ENCODE measurements at regions not wholly inside any gene's neighbourhood (a gene's known extent, or its start where the extent isn't known, plus 50 kb on each side); places are given as distances from the start of the nearest gene placed in this dataset.

DNA sequence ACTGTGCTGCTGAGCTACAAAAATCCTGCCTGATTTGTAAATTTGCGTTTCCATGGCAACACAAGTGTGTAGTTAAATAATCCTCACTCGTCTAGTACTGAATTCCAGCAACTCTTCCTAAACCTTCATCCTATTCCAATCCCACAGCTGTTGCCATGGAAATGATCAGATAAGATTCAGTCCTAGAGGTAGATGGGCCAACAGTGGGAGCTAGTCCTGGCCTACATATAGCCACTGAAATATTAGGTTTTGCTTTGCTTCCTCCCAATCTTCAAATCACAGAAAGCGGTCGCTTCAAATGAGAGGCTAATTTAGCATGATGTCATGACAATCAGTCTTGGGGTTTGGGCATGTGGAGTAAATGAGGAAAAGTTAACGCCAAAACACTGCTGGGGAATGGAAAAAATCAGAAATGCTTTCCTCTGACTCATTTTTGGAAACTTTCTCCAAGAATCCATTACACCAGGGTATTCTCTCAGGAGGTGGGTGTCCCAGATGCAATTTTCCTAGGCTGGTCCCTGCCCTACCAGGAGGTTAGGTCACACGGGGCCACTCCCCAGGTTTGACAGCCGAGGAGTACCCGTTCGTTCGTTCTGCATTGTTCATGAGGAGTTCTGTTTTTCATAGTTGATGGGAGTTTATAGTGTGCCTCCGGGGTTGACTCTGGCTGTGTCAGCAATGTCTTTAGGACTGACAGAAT, 159.2 kb upstream of the SLCO3A1 start:
- peak; percentile 80 for DNase-seq

DNA sequence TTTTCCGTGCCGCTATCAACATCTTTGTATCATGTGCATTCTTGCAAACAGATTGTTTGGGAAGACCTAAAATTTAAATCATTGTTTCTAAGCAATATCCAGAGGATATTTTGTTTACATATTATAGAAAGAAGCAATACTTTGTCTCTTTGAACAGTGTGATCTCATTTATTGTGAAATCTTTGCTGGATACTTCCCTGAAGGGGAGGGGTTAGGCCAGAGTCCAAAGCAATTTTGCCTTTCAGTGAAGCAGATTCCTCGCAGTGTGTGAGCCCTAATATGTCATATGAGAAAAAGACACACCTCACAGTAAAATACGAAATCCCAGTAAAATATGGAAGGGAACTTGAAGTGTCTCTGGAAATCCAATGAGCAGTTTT, 158.7 kb upstream of the SLCO3A1 start:
- DNase-seq: peak; percentile 70

DNA sequence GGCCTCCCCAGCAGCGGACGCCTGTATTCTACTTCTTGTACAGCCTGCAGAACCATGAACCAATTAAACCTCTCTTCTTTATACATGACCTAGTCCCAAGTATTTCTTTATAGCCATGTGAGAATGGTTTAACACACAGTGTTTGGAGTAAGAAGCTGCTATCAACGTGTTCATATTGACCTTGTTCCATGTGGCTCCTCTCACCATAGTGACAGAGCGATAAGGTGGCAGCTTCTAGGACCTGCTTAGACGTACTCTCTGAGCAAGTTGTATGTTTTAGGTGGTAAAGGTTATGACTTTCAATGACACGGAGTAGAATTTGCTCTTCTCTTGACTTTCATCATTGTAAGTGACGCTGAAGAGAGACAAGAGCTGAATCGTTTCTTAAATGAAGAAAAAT, 157.7 kb upstream of the SLCO3A1 start:
- no peak for DNase-seq

DNA sequence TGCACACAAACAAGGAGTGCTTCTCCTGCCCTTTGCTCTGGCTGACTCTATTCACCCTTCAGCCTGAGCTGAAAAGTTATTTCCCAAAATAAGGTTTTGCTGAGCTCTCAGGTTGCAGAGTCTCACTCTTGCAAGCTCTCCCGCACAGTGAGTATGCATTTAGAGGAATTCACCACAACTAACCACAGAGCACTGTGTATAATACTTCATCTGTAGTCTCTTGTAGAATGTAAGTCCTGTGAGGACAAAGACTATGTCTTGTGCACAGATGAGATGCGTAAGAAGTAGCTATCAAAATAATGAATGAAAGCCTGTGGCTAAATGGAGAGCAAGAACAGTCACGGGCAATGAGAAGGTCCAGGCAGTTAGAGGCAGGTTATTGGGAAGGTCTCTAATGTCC, 156.5 kb upstream of the SLCO3A1 start:
- no peak for DNase-seq

DNA sequence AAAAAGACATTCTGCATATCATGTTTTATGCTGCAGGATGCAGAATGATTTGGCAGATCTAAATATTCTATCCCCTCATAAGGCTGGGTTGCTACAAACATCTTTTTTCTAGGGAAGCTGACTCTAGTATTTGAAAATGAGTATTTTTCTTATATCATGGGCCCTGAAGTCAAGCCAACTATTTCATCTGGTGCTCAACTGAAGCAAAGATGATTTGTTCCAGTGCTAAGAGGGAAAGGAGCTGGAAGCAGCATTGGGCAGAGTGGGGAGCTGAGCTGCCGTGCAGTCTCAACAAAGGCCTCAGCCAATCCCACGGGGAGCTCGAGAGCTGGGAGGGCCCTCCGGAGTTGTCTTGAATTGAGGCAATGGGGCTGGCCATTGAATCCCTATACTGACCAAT, 155.3 kb upstream of the SLCO3A1 start:
- DNase-seq: no peak

DNA sequence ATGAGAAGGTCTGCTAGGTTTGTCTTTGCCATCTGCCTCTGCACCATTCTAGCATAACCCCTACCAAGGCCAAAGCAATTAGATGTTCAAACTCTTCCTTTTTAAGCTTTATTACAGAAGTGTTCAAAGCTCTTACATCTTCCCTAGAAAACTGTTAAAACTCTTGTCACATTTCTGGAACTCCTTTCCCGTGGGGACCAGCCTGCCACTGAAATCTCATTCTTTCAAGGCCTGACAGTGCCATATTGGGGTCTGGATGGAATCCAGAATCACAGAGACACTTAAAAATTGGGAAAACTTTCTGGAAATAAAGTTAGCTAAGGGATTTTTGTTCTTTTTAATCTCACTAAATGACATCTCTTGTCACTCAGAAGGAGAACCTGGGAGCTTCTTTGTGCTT, 153.8 kb upstream of the SLCO3A1 start:
- no peak for DNase-seq

DNA sequence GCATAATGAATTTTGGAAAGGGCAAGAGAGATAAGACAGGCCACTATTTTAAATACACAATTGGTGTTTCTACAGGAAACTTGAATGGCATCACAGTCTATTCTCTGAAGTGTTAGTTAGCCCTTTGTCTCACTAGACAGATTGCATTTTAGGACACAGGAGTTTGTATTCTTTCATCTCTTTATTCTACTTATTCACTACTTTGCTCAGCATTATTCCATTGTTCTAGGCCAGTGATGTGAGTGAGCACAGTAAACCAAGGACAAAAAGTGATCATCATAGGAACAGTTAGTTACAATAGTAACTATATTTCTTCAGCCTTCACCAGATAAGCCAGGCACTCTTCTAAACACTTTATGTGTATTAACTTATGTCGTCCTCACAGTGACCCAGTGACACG, 150.2 kb upstream of the SLCO3A1 start:
- DNase-seq: no peak

DNA sequence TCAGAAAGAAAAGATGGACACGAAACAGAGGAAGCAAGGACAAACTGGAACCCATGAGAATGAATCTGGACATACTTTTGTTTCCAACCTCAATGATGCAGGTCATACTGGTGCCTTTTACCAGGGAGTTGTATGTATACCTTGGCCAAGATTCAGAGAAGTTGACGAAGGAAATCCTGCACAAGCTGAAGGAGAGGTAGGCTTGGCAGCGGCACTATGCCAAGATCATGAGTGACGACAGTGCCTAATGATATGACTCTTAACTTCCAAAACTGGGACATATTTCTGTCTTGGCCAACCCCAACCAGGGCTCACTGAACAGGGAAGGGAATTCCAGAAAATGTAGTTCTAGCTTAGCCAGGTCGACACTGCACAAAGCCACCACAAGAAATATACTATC, 149.2 kb upstream of the SLCO3A1 start:
- DNase-seq: no peak

DNA sequence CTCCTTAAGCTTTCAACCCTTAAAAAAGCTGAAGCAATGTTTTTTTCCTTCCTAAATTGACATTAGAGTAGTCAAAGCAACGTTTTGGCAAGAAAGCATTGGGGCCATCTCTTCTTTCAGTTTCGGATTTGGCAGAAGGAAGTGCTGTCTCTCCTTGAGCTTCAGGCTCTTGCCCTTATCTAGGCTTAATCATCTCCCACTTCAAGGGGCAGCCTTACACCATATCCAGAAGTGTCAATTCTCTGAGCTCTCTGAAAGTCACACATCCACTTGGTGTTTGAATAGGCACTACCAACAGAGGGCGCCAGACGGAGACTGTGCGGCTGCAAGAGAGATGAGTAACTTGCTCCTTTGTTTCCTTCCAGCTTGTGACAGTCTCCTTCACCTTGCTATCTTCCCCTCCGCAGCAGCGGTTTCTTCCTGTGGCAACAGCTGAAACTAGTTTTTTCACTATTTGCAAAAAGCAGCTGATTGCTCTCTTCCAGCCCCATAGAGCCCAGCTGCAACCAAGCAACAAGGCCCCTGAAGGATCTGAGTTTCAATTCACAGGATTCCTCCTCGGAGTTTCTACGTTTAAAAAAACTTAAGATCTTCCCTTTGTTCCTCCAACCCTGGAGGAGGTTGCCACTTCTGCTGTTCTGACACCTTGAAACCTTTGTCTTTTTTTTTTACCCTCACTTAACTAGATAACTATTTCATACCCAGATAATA, 147.0 kb upstream of the SLCO3A1 start:
- DNase-seq: peak; percentile 90

DNA sequence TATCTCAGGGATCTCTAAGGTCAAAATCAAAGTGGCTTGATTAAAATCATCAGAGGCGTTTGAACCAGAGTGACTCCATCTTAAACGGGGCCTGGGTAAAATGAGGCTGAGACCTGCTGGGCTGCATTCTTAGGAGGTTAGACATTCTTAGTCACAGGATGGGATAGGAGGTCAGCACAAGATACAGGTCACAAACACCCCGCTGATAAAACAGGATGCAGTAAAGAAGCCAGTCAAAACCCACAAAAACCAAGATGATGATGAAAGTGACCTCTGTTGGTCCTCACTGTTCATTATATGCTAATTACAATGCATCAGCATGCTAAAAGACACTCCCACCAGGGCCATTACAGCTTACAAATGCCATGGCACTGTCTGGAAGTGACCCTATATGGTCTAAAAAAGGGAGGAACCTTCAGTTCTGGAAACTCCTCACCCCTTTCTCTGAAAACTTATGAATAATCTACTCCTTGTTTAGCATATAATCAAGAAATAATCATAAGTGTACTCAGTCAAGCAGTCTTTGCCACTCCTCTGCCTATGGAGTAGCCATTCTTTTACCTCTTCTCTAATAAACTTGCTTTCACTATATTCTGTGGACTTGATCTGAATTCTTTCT, 143.3 kb upstream of the SLCO3A1 start:
- no peak for DNase-seq

DNA sequence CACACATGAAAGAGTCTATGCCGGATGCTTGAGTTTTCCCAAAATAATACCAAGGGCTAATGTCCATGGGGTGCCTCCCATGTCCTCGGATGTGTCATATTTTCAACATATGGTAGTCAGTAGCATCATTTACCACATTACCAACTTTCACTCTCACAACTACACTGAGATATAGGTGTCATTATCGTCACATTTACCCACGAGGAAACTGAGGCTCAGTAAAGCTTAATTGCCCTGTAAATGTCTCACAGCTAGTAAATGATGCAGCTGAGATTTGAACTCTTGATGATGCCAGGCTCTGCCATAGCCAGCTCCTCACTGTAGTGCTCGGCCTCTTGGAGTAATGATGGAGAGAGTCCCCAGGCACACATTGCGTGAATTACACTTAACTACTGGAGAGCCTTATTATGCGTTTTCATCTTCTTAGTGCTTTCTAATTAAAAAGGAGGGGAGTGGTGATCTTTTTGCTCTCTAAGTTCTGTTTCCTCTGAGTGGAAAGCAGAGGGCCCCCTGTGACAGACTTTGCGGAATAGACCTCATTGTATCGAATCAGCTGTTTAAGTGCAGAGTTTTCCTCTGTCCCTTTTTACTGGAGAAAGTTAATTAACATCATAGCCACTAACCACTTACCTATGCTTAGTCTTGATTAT, 142.0 kb upstream of the SLCO3A1 start:
- DNase-seq: no peak

DNA sequence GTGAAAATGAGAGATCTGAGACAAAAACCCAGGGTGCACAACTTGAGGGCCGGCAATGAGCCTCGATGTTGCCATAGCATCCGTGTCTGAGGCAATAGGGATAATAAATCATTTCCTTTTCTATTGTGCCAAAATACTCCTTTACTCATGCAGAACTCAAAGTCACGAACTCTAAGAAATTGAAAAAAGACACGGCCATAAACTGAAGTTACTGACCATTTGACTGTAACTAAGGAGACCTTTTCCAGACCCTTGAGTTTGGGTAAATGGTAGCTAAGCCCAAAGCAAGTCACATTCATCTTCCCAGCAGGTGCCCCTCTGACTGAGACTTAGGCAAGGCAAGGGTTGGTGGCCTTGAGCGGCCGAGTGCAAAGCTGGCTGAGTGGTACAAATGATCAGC, 141.2 kb upstream of the SLCO3A1 start:
- DNase-seq: no peak

DNA sequence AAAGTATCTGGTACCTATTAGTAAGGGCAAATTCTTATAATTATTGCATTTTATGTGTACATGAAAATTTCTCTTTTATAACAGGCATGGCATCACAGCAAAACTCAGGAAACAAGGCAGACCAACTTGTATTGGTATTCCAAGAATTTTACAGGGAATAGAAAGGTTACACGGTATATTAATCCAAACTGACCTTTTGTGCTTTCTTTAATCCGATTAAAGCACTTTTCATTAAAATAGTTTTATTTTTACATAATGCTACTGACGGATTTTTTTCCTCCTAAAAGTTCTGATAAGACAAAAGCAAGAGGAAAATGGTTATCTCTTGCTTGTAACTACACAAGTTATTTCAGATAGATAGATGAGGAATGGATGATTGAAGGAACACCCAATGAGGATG, 137.0 kb upstream of the SLCO3A1 start:
- no peak for DNase-seq

DNA sequence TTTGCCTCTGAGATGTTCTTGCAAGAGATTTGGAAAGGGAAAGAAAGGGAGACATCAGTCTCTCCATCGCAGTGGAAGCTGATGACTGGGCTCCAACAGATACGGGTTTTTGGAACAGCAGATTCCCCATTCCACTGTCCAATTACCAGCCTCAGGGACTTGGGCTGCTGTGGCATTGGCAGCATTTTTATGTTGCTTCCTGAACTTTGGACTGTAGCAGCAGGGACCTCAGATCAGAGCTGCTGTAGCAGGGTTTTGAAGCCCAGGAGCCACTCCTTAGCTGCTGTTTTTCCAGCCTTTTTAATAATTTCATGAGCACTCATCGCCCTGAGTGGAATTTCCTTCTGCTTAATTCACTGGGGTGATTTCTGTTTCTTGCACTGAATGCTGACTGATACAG, 135.7 kb upstream of the SLCO3A1 start:
- no peak for DNase-seq

DNA sequence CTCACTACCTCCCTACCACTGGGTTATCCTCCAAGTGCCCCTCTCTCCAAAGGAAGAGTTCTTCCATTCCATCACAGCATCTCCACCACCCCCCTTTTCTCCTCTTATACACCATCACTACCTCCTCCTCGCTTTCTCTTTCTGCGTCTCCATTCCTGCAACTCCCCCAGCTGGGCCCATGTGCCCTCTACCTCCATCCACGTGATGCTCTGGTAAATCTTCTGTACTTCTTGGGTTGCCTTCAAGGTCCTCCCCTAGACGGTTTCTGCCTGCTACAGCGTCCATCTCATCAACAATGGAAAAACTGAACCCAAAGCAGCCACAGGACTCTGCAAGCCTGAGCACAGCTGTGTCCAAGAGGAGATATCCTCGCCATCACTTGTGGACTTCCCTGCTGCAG, 129.5 kb upstream of the SLCO3A1 start:
- no peak for DNase-seq

DNA sequence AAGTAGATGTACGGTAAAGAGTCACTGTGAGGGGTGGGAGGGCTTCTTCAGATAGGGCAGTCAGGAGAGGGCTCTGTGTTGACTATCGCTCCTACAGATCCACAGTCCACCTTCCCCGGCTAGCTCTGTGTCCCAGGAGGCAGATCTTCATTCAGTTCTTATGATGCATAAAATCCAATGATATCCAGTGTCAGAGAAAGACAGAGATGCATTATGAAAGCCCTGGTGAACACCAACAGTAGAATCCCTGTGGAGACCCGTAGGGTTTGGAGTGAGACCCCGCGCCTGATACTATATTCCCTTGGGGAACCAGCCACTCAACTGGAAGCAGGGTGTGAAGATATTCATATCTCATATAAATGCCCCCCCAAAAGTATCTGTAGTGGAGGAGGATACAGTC, 119.8 kb upstream of the SLCO3A1 start:
- peak; percentile 93 for DNase-seq

DNA sequence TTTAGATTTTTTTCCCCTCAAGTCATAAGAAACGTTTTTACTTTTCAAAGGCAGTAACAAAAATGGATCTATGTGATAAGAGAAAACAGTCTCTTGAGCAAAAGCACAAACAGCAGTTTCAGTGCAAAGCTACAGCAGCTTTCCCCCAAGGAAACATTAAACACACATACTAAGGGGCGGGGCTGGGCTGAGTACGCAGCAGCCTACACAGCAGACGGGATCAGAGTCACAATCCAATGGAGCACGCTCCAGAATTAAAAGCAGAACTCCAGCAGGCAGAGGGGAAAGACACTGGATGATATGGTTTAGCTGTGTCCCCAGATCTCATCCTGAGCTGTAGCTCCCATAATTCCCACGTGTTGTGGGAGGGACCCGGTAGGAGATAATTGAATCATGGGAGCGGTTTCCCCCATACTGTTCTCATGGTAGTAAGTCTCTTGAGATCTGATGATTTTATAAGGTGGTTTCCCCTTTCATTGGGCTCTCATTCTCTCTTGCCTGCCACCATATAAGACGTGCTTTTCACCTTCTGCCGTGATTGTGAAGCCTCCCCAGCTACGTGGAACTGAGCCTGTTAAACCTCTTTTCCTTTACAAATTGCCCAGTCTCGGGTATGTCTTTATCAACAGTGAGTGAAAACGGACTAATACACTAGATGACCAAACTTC, 116.2 kb upstream of the SLCO3A1 start:
- DNase-seq: no peak

DNA sequence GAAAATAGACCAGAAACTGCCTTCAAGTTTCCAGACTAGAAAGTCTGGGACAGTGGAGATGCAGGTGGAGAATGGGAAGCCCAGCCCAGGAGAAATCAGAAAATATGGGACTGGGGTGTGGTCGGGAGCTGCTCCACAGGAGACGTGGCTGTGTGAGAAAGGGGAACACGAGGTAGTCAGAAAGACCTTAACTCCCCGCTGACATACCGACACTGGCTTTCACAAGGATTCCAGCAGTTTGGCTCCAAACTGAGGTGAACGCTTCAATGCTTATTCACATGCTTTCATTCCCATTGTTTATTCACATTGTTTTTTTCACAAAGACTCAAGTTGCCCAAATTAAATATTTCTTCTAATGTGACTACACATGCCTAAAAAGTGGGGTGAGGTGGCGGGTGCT, 111.5 kb upstream of the SLCO3A1 start:
- DNase-seq: no peak

DNA sequence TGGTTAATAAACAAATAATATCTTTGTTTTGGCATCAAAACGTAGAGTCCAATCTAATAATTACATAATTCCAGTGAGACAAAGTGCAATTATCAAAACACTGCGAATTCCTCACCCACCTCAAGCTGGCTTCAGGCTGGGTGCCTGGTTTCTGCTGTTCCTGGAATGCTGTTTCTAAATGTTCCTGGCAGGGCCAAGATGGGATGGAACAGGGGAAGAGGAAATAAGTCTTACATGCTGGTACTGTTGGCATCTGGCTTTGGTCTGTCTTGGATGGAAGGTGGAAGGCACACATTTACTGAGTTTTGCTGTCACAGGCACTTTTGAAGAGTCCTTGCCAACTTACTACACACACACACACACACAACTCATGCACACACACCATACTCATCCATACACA, 101.9 kb upstream of the SLCO3A1 start:
- no peak for DNase-seq

DNA sequence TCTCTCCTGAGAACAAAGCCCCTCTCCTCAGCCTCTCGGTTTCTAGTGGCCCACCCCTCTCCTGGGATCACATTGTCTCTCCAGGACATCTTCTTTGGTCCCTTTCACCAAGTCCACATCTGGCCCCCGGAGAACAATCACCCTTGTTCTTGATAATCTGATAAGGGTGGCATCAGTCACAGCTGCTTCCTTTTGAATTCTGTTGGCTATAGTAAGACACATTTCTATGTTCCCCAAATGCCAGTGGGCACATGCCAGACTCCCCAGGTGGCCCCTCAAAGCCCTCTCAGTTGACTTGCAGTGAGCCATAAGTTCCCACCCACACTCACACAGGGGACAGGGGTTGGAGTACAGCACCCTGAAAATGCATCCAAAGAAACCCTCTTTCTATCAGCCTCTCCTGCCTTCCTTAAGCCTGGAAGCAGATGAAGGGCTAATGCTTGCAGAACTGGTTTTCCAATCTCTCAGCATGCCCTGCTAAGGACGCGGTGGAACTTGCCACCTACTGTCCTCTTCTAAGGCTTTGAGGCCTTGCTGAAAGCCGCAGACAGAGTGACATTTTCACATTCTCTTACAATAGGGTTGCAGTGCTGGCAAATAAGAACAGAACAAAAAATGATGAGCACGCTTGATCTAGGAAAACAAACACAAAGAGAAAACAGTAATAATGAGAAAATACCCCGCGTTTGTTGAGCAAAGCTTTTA, 101.3 kb upstream of the SLCO3A1 start:
- DNase-seq: no peak

DNA sequence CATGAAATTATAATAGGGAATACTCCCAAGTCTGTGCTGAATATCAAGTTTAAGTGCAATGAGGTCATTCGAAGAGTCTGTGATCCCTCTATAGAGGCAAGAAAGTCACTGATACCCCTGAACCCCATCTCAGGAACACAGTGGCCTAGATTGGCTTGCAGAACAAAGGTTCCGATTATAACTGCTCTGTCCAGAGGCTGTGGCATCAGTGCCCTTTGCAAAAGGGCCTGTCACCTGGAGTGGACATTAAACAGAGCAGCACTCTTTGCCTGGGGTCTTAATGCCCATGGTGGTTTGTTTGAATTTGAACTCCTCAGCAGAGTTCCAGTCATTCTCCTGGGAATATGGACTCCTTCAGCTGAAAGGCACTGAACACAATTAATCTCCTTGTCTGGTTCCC, 93.9 kb upstream of the SLCO3A1 start:
- no peak for DNase-seq

DNA sequence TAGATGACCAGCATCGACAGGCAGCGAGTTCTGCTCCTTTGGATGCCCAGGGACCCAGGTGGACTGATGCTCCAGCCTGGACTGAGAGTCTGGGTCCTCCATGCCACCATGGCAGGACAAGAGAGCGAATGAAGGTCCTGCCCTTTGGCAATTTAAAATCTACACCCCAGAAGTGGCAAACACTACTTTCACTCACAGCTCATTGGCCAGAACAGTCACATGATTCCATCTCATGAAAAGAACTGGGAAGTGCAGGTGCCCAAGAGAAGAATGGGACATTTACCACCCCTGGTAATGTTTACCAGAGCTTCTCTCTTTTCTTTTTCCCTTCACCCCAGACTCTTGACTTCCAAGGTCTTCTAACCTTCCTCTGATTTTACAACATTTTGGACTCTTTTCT, 87.8 kb upstream of the SLCO3A1 start:
- no peak for DNase-seq

DNA sequence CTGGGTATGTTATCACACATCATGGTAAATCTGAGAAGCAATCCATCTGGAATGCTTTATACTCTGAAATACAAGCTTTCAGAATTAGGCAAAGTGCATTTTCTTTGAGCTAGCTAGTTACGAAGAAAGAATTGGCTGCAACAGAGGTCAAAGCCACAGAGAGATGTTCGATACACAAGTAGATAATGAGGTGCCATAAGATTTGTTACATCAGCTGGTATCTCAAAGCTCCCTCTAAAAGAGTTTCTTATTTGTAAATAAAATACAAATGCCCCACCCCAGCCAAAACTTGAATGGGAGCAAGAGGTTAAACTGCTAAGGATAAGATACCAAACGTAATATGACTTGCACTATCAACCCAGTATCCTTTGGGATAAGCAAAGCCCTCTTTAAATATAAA, 84.0 kb upstream of the SLCO3A1 start:
- DNase-seq: no peak
